ENCODE measurements at regions not wholly inside any gene's neighbourhood (a gene's known extent, or its start where the extent isn't known, plus 50 kb on each side); places are given as distances from the start of the nearest gene placed in this dataset.

DNA sequence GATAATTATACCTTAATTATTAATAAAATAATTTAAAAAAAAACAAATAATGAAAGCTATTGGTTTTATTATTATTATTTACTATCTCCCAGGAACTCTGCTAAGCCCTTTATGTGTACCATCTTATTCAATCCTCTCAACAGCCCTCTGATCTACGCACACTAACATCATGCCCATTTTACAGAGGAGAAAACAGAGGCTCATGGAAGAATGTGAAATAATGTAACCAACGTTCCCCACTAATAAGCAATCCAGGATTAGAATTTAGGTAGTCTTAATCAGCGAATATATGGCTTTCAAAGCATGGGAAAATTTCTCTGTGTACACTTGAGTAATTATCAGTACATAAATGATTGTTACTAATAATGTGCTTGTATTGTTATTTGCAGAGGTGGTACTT, 89.0 kb downstream of the MAFB start:
- TF ChIP-seq ZNF701 (tag by site-specific recombination; IDR thresholded peaks at IDR 0.05) (no peak), REPIN1 (tag by site-specific recombination; IDR thresholded peaks at IDR 0.05; ENCODE audit: low read depth) (no peak), SALL2 (tag by site-specific recombination; IDR thresholded peaks at IDR 0.05; ENCODE audit: borderline replicate concordance) (no peak), ZNF621 (tag by site-specific recombination; IDR thresholded peaks at IDR 0.05) (no peak), MYNN (tag by site-specific recombination; IDR thresholded peaks at IDR 0.05; ENCODE audit: borderline replicate concordance) (no peak), ZNF274 (IDR thresholded peaks at IDR 0.05; ENCODE audit: low read length) (no peak), ZNF274 (tag by site-specific recombination; IDR thresholded peaks at IDR 0.05; ENCODE audit: borderline replicate concordance) (no peak)
- TF ChIP-seq, protein P1, sequence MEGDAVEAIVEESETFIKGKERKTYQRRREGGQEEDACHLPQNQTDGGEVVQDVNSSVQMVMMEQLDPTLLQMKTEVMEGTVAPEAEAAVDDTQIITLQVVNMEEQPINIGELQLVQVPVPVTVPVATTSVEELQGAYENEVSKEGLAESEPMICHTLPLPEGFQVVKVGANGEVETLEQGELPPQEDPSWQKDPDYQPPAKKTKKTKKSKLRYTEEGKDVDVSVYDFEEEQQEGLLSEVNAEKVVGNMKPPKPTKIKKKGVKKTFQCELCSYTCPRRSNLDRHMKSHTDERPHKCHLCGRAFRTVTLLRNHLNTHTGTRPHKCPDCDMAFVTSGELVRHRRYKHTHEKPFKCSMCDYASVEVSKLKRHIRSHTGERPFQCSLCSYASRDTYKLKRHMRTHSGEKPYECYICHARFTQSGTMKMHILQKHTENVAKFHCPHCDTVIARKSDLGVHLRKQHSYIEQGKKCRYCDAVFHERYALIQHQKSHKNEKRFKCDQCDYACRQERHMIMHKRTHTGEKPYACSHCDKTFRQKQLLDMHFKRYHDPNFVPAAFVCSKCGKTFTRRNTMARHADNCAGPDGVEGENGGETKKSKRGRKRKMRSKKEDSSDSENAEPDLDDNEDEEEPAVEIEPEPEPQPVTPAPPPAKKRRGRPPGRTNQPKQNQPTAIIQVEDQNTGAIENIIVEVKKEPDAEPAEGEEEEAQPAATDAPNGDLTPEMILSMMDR (tag by site-specific recombination; IDR thresholded peaks at IDR 0.05): no peak

Measured in HEK293 (cell line).